Esophagus squamous epithelium (tissue), 5 donors: ENCODE measurements at regions not wholly inside any gene's neighbourhood (a gene's known extent, or its start where the extent isn't known, plus 50 kb on each side); places are given as distances from the start of the nearest gene placed in this dataset.

ENCODE experiments used
- DNase-seq: peaks from one replicate; lab custom pipeline; 2025; lab: John Stamatoyannopoulos, UW
- H3K27ac ChIP-seq, 4 donors: fragments of 200-600 bp; sonication (generic); one replicate each; pipeline ENCODE4 v1.5.1; 2016 to 2019; ENCODE audit warnings: mild to moderate bottlenecking in 1 of 4
- H3K27me3 ChIP-seq, 4 donors: fragments of 200-600 bp; sonication (generic); 1 replicate in 3 of 4; 2 replicates in 1 of 4; pipeline versions ENCODE4 v1.5.1 to v1.6.0; 2017 to 2021; ENCODE audit warnings: antibody characterized with exemption in 1 of 4
- H3K36me3 ChIP-seq, 3 donors: fragments of 200-600 bp; sonication (generic); one replicate each; pipeline ENCODE4 v1.5.1; 2016 to 2019
- H3K4me1 ChIP-seq, 3 donors: fragments of 200-600 bp; sonication (generic); one replicate each; pipeline ENCODE4 v1.5.1; 2017 to 2019
- H3K4me3 ChIP-seq, 4 donors: fragments of 200-600 bp; sonication (generic); 1 replicate in 3 of 4; 2 replicates in 1 of 4; pipeline ENCODE4 v1.5.1; 2016 to 2019; ENCODE audit warnings: mild to moderate bottlenecking in 2 of 4, moderate library complexity in 1 of 4
- H3K9me3 ChIP-seq, 3 donors: fragments of 200-600 bp; sonication (generic); one replicate each; pipeline ENCODE4 v1.5.1; 2016 to 2019
- CTCF ChIP-seq, 6 experiments: fragments of 450-650 bp in 4 of 6; fragments of 200-600 bp in 2 of 6; sonication (generic) in 2 of 6; IDR thresholded peaks; one replicate each; pipeline ENCODE4 v1.5.1; 2016 to 2019; ENCODE audit warnings: antibody characterized with exemption in 6 of 6, mild to moderate bottlenecking in 4 of 6, moderate library complexity in 4 of 6
- POLR2A ChIP-seq, 4 donors: fragments of 450-650 bp; IDR thresholded peaks; one replicate each; pipeline ENCODE4 v1.6.1; 2017; ENCODE audit warnings: antibody characterized with exemption in 4 of 4, mild to moderate bottlenecking in 4 of 4, moderate library complexity in 3 of 4
- WGBS, 2 donors: methylation state at CpG; one replicate each; pipeline ENCODE4 v1.1.5; 2018; 5-methylcytosine and 5-hydroxymethylcytosine counted together
- intact Hi-C: fragments of 100-400 bp; cut with DNase I; formaldehyde crosslinking; loops from one replicate; pipeline ENCODE4 v1.15.0; 2022
- donor health status: DM: yes; HTN: yes; CAD: no.

GRCh38 chr14:61847861-61848260, 85.6 kb downstream of the SNAPC1 start:
- 76 to 80% methylated on average over 3 of the region's 3 CpGs for WGBS, 2 donors
- no peak overlapping the region for H3K4me3 ChIP-seq
- DNase-seq, result no peak
- peaks cover 0 to 8% (median 0%) of the 10 kb centered on the region in 3 donors for H3K9me3 ChIP-seq
- intact Hi-C loops, result no loop called here
- H3K36me3 ChIP-seq, result no peaks in the 10 kb centered on the region
- H3K27ac ChIP-seq, result no peak overlapping the region
- TF ChIP-seq POLR2A (IDR thresholded peaks at IDR 0.05), result no peak
- H3K27me3 ChIP-seq, result peaks cover 0 to 6% (median 0%) of the 10 kb centered on the region in 4 donors
- no peaks in the 10 kb centered on the region for H3K4me1 ChIP-seq

GRCh38 chr14:61854898-61855297, 92.7 kb downstream of the SNAPC1 start:
- Histone ChIP-seq H3K4me1 (no peaks in the 10 kb centered on the region), H3K27ac (no peak overlapping the region), H3K9me3 (no peaks in the 10 kb centered on the region), H3K36me3 (no peaks in the 10 kb centered on the region), H3K4me3 (no peak overlapping the region), H3K27me3 (peaks cover 0 to 4% (median 0%) of the 10 kb centered on the region in 4 donors)
- no peak for DNase-seq
- intact Hi-C loops, result no loop called here
- TF ChIP-seq CTCF (IDR thresholded peaks at IDR 0.05), result no peak
- TF ChIP-seq POLR2A (IDR thresholded peaks at IDR 0.05), result no peak

GRCh38 chr14:61860294-61860918, 98.2 kb downstream of the SNAPC1 start:
- 52 to 57% methylated on average over 1 of the region's 1 CpG for WGBS, 2 donors
- DNase-seq, result no peak
- H3K4me3 ChIP-seq, result no peak overlapping the region
- peaks cover 0 to 4% (median 0%) of the 10 kb centered on the region in 4 donors for H3K27me3 ChIP-seq
- TF ChIP-seq CTCF (IDR thresholded peaks at IDR 0.05) (peak; percentile 52 to 72 (median 69)), POLR2A (IDR thresholded peaks at IDR 0.05) (no peak)
- no peak overlapping the region for H3K27ac ChIP-seq
- H3K36me3 ChIP-seq, result no peaks in the 10 kb centered on the region
- no peaks in the 10 kb centered on the region for H3K4me1 ChIP-seq
- intact Hi-C loops, result no loop called here
- no peaks in the 10 kb centered on the region for H3K9me3 ChIP-seq

- Histone ChIP-seq H3K27ac (no peak overlapping the region), H3K9me3 (no peaks in the 10 kb centered on the region), H3K4me1 (no peaks in the 10 kb centered on the region), H3K27me3 (no peaks in the 10 kb centered on the region), H3K4me3 (no peak overlapping the region), H3K36me3 (no peaks in the 10 kb centered on the region)
- TF ChIP-seq CTCF (IDR thresholded peaks at IDR 0.05) (no peak), POLR2A (IDR thresholded peaks at IDR 0.05) (no peak)
- 59 to 64% methylated on average over 5 of the region's 7 CpGs for WGBS, 2 donors
- intact Hi-C loops, result no loop called here
- no peak for DNase-seq
Observed at GRCh38 chr14:61861320-61861865, 99.2 kb downstream of the SNAPC1 start.

GRCh38 chr14:61864329-61864898, 102.2 kb downstream of the SNAPC1 start:
- Histone ChIP-seq H3K4me1 (no peaks in the 10 kb centered on the region), H3K4me3 (no peak overlapping the region), H3K27me3 (no peaks in the 10 kb centered on the region), H3K27ac (no peak overlapping the region), H3K9me3 (no peaks in the 10 kb centered on the region), H3K36me3 (no peaks in the 10 kb centered on the region)
- intact Hi-C loops, result no loop called here
- TF ChIP-seq POLR2A (IDR thresholded peaks at IDR 0.05), result no peak
- TF ChIP-seq CTCF (IDR thresholded peaks at IDR 0.05), result no peak
- 82 to 95% methylated on average over 11 to 30 of the region's 43 CpGs for WGBS, 2 donors
- no peak for DNase-seq
